OCI-LY7 (cell line): ENCODE measurements at regions not wholly inside any gene's neighbourhood (a gene's known extent, or its start where the extent isn't known, plus 50 kb on each side); places are given as distances from the start of the nearest gene placed in this dataset.
A peak's percentile ranks its signal among the peaks of the same experiment; 100 is the strongest.

Source experiments
- BruUV-seq: library from RNA; stranded (reverse); fragments of 400-500 nt; replicated peaks from 2 replicates; lab custom pipeline; 2021; lab: Mats Ljungman, UMichigan
- CTCF ChIA-PET: fragments of 300-600 bp; sonication (Branson Sonifier 250); formaldehyde crosslinking; loops from one replicate; lab custom pipeline; 2022; ENCODE audit warnings: antibody characterized with exemption; ENCODE audit not compliant: unreplicated experiment; lab: Charles Lee
- POLR2A ChIA-PET: fragments of 300-600 bp; sonication (Branson Sonifier 250); formaldehyde crosslinking; loops from one replicate; lab custom pipeline; 2022; ENCODE audit warnings: antibody characterized with exemption; lab: Charles Lee
- DNase-seq: peaks from one replicate; pipeline ENCODE4 v3.0.0-alpha.2; 2015; ENCODE audit warnings: low spot score
- H2AFZ ChIP-seq: fragments of 200-600 bp; sonication (generic), shearing (Covaris generic); 2 replicates; pipeline ENCODE4 v1.6.1; 2014; ENCODE audit warnings: mild to moderate bottlenecking, antibody characterized with exemption, low read length, moderate library complexity
- H3K27ac ChIP-seq: fragments of 200-600 bp; sonication (generic); 2 replicates; pipeline ENCODE4 v1.5.1; 2014; ENCODE audit warnings: mixed run types, low read depth, mild to moderate bottlenecking, moderate library complexity, low read length, inconsistent platforms; ENCODE audit not compliant: poor library complexity, severe bottlenecking
- H3K36me3 ChIP-seq: fragments of 200-600 bp; sonication (generic); 2 replicates; pipeline ENCODE4 v1.6.1; 2014; ENCODE audit warnings: mild to moderate bottlenecking, antibody characterized with exemption, low read length, moderate library complexity, mixed read lengths; ENCODE audit not compliant: insufficient read depth
- H3K4me1 ChIP-seq: fragments of 200-600 bp; sonication (generic); 2 replicates; pipeline ENCODE4 v1.5.1; 2014; ENCODE audit warnings: mild to moderate bottlenecking, low read length; ENCODE audit not compliant: insufficient read depth, poor library complexity, severe bottlenecking
- H3K4me2 ChIP-seq: fragments of 200-600 bp; sonication (generic); 2 replicates; pipeline ENCODE4 v1.6.1; 2014; ENCODE audit warnings: mild to moderate bottlenecking, low read length
- H3K4me3 ChIP-seq: fragments of 200-600 bp; sonication (generic); 2 replicates; pipeline ENCODE4 v1.5.1; 2014; ENCODE audit warnings: mild to moderate bottlenecking, low read depth, low read length; ENCODE audit not compliant: poor library complexity, severe bottlenecking
- H3K79me2 ChIP-seq: fragments of 200-600 bp; sonication (generic); 2 replicates; pipeline ENCODE4 v1.6.1; 2016; ENCODE audit warnings: low read depth, mild to moderate bottlenecking, low read length, moderate library complexity, mixed read lengths; ENCODE audit not compliant: insufficient read depth
- H3K9me2 ChIP-seq: fragments of 200-600 bp; sonication (generic); 2 replicates; pipeline ENCODE4 v1.6.1; 2016; ENCODE audit warnings: mild to moderate bottlenecking, low read length, mixed read lengths; ENCODE audit not compliant: insufficient read depth
- H3K9me3 ChIP-seq: fragments of 200-600 bp; sonication (generic); 2 replicates; pipeline ENCODE4 v1.6.1; 2014; ENCODE audit warnings: mild to moderate bottlenecking, mixed run types, low read length, mixed read lengths
- H4K20me1 ChIP-seq: fragments of 200-600 bp; sonication (generic); 2 replicates; pipeline ENCODE4 v1.6.1; 2014; ENCODE audit warnings: mild to moderate bottlenecking, antibody characterized with exemption, low read length, moderate library complexity, mixed read lengths; ENCODE audit not compliant: insufficient read depth
- EZH2phosphoT487 ChIP-seq: fragments of 200-600 bp; sonication (generic); IDR thresholded peaks from 2 replicates; pipeline ENCODE4 v1.6.1; 2018; ENCODE audit warnings: low read depth, borderline replicate concordance, mild to moderate bottlenecking, mixed run types, antibody characterized with exemption, low read length, moderate library complexity, mixed read lengths
- intact Hi-C: fragments of 100-400 bp; cut with micrococcal nuclease; formaldehyde crosslinking; loops from one replicate; pipeline ENCODE4 v1.10.0; 2022; ENCODE audit not compliant: unreplicated experiment
- TF ChIP-seq, protein P1 (sequence below): fragments of 200-600 bp; sonication (generic); conservative IDR thresholded peaks from 2 replicates; pipeline ENCODE4 v1.5.1; 2014; ENCODE audit warnings: mild to moderate bottlenecking, antibody characterized with exemption, low read length, moderate library complexity, mixed read lengths

DNA sequence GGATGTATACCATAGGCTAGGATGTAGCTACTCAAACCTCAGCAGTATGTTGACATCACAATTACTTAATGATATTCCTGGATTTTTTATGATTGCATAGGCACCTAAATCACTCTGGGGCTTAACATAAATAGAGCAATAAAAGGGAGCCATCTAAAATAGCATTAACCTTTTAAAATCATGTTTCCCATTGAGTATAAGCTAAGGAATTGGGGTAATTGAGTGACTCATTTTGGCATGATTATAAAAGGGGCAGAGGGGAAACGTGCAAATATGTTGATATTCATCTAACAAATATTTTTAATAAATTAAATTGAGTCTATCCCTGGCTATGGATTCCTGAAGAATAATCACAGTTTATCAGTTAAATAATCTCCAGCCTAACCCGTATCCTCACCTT lies 74.0 kb upstream of the ADGRF1 start:
- DNase-seq: no peak
- H3K9me3 ChIP-seq: no peaks in the 10 kb centered on the region
- ChIA-PET POLR2A (interaction anchor here (0.6 to 0.9 kb wide), 2 partner anchors 10 to 98 kb away, joined by 3 to 6 read pairs; no protein-coding TSS in a partner anchor), CTCF (no interaction called here)
- H2AFZ ChIP-seq: no peak overlapping the region
- H3K4me2 ChIP-seq: no peak overlapping the region
- H3K9me2 ChIP-seq: no peaks in the 10 kb centered on the region
- no peaks in the 10 kb centered on the region for H3K79me2 ChIP-seq
- intact Hi-C loops: no loop called here
- H3K36me3 ChIP-seq: no peaks in the 10 kb centered on the region
- BruUV-seq: no TSS peak
- H3K27ac ChIP-seq: no peak overlapping the region
- H4K20me1 ChIP-seq: no peaks in the 10 kb centered on the region
- TF ChIP-seq, protein P1, sequence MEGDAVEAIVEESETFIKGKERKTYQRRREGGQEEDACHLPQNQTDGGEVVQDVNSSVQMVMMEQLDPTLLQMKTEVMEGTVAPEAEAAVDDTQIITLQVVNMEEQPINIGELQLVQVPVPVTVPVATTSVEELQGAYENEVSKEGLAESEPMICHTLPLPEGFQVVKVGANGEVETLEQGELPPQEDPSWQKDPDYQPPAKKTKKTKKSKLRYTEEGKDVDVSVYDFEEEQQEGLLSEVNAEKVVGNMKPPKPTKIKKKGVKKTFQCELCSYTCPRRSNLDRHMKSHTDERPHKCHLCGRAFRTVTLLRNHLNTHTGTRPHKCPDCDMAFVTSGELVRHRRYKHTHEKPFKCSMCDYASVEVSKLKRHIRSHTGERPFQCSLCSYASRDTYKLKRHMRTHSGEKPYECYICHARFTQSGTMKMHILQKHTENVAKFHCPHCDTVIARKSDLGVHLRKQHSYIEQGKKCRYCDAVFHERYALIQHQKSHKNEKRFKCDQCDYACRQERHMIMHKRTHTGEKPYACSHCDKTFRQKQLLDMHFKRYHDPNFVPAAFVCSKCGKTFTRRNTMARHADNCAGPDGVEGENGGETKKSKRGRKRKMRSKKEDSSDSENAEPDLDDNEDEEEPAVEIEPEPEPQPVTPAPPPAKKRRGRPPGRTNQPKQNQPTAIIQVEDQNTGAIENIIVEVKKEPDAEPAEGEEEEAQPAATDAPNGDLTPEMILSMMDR: no peak
- no peak for TF ChIP-seq EZH2phosphoT487
- H3K4me3 ChIP-seq: no peak overlapping the region
- H3K4me1 ChIP-seq: no peaks in the 10 kb centered on the region

DNA sequence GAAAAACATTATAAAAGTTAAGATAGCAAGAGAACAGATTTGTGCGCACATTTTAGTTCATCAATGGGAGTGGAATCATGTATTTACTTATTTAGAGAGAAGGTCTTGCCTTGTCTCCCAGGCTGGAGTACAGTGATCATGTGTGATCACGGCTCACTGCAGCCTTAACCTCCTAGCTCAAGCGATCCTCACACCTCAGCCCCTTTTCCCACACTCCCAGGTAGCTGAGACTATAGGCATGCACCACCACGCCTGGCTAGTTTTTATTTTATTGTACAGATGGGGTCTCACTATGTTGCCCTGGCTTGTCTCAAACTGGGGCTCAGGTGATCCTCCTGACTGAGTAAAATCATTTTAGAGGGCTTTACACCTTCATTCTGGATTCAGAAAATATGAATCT lies 72.3 kb upstream of the ADGRF1 start:
- Histone ChIP-seq H3K79me2 (no peaks in the 10 kb centered on the region), H3K9me2 (no peaks in the 10 kb centered on the region), H3K36me3 (no peaks in the 10 kb centered on the region), H3K4me1 (no peaks in the 10 kb centered on the region), H2AFZ (0 out of 2 replicates have a peak overlapping the region, but pooled peaks have one; percentile 4), H3K9me3 (no peaks in the 10 kb centered on the region), H3K27ac (no peak overlapping the region), H4K20me1 (no peaks in the 10 kb centered on the region), H3K4me3 (no peak overlapping the region), H3K4me2 (no peak overlapping the region)
- BruUV-seq: no TSS peak
- DNase-seq: no peak
- no peak for TF ChIP-seq EZH2phosphoT487
- TF ChIP-seq, protein P1: no peak
- intact Hi-C loops: no loop called here
- CTCF ChIA-PET: no interaction called here
- POLR2A ChIA-PET: no interaction called here

DNA sequence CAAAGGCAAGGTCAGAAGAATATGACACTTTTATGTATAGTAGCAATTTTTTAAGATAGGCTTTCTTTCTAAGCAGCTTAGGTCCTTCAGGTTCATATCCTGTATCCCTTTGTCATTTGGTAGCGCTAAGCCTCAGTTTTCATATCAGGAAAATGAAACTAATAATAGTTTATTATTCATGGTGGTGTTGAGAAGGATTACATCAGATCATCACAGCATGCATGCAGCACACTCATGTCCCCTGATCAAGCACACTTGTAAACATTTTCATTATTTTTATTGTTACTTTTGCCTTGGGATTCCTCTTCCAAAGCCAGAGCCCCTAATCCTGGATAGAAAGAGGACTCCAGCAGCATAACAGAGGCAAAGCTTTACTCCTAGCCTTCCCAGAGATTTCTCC lies 70.2 kb upstream of the ADGRF1 start:
- Histone ChIP-seq H3K4me1 (no peaks in the 10 kb centered on the region), H3K27ac (no peak overlapping the region), H3K4me3 (no peak overlapping the region), H3K9me3 (no peaks in the 10 kb centered on the region), H4K20me1 (no peaks in the 10 kb centered on the region), H3K4me2 (no peak overlapping the region), H2AFZ (no peak overlapping the region), H3K36me3 (no peaks in the 10 kb centered on the region), H3K79me2 (no peaks in the 10 kb centered on the region), H3K9me2 (no peaks in the 10 kb centered on the region)
- intact Hi-C loops: no loop called here
- POLR2A ChIA-PET: interaction anchor here (1.9 kb wide), 1 partner anchor 11 kb away, joined by 6 read pairs; no protein-coding TSS in a partner anchor
- no peak for DNase-seq
- BruUV-seq: no TSS peak
- no peak for TF ChIP-seq EZH2phosphoT487
- TF ChIP-seq, protein P1: no peak
- CTCF ChIA-PET: no interaction called here
